Vagina (tissue), 2 donors: ENCODE measurements at regions not wholly inside any gene's neighbourhood (a gene's known extent, or its start where the extent isn't known, plus 50 kb on each side); places are given as distances from the start of the nearest gene placed in this dataset.

Experiments
- DNase-seq, 2 donors: peaks; one replicate each; pipeline ENCODE4 v3.0.0-alpha.2; 2017; ENCODE audit errors: extremely low spot score in 2 of 2
- H3K27ac ChIP-seq: fragments of 200-600 bp; sonication (generic); one replicate; pipeline ENCODE4 v1.5.1; 2019
- H3K27me3 ChIP-seq: fragments of 200-600 bp; sonication (generic); one replicate; pipeline ENCODE4 v1.5.1; 2019
- H3K36me3 ChIP-seq, 2 donors: fragments of 200-600 bp; sonication (generic); one replicate each; pipeline ENCODE4 v1.5.1; 2017 to 2019
- H3K4me1 ChIP-seq: fragments of 200-600 bp; sonication (generic); one replicate; pipeline ENCODE4 v1.5.1; 2019
- H3K4me3 ChIP-seq, 2 donors: fragments of 200-600 bp; sonication (generic); 1 replicate in 1 of 2; 2 replicates in 1 of 2; pipeline ENCODE4 v1.5.1; 2016 to 2019
- H3K9me3 ChIP-seq: fragments of 200-600 bp; sonication (generic); one replicate; pipeline ENCODE4 v1.5.1; 2019
- CTCF ChIP-seq, 3 experiments: fragments of 450-650 bp in 2 of 3; fragments of 200-600 bp in 1 of 3; sonication (generic) in 1 of 3; IDR thresholded peaks; one replicate each; pipeline ENCODE4 v1.5.1; 2017 to 2019; ENCODE audit warnings: antibody characterized with exemption in 3 of 3, mild to moderate bottlenecking in 2 of 3, moderate library complexity in 2 of 3
- POLR2A ChIP-seq, 2 donors: fragments of 450-650 bp; IDR thresholded peaks; one replicate each; pipeline ENCODE4 v1.6.1; 2017; ENCODE audit warnings: antibody characterized with exemption in 2 of 2, mild to moderate bottlenecking in 2 of 2, moderate library complexity in 2 of 2
- POLR2AphosphoS5 ChIP-seq, 2 donors: sonication (generic); formaldehyde crosslinking; IDR thresholded peaks; one replicate each; pipeline ENCODE4 v1.9.0; 2017; ENCODE audit warnings: antibody characterized with exemption in 2 of 2, mild to moderate bottlenecking in 2 of 2, low read depth in 1 of 2; ENCODE audit not compliant: insufficient read depth in 1 of 2
- intact Hi-C: fragments of 100-400 bp; cut with DNase I; formaldehyde crosslinking; loops from one replicate; pipeline ENCODE4 v1.15.1; 2023

- Histone ChIP-seq H3K27me3 (no peaks in the 10 kb centered on the region), H3K36me3 (no peaks in the 10 kb centered on the region), H3K9me3 (no peaks in the 10 kb centered on the region), H3K27ac (no peak overlapping the region), H3K4me3 (no peak overlapping the region), H3K4me1 (no peaks in the 10 kb centered on the region)
- TF ChIP-seq CTCF (IDR thresholded peaks at IDR 0.05) (no peak), POLR2AphosphoS5 (IDR thresholded peaks at IDR 0.05; ENCODE audit: insufficient read depth in 1 of 2, low read depth in 1 of 2) (no peak), POLR2A (IDR thresholded peaks at IDR 0.05) (no peak)
- intact Hi-C loops = no loop called here
- DNase-seq = no peak
Observed at GRCh38 chr2:204343685-204344084, 201.6 kb upstream of the PARD3B start.

- H3K27me3 ChIP-seq = no peaks in the 10 kb centered on the region
- TF ChIP-seq CTCF (IDR thresholded peaks at IDR 0.05) = no peak
- no peak for TF ChIP-seq POLR2AphosphoS5 (IDR thresholded peaks at IDR 0.05; ENCODE audit: insufficient read depth in 1 of 2, low read depth in 1 of 2)
- TF ChIP-seq POLR2A (IDR thresholded peaks at IDR 0.05) = no peak
- no peak overlapping the region for H3K4me3 ChIP-seq
- H3K36me3 ChIP-seq = no peaks in the 10 kb centered on the region
- no peak for DNase-seq
- H3K27ac ChIP-seq = no peak overlapping the region
- H3K9me3 ChIP-seq = no peaks in the 10 kb centered on the region
- H3K4me1 ChIP-seq = no peaks in the 10 kb centered on the region
- intact Hi-C loops = no loop called here
Observed at GRCh38 chr2:204344119-204344518, 201.2 kb upstream of the PARD3B start.

GRCh38 chr2:204346906-204347305, 198.4 kb upstream of the PARD3B start:
- DNase-seq = no peak
- H3K27me3 ChIP-seq = no peaks in the 10 kb centered on the region
- TF ChIP-seq POLR2AphosphoS5 (IDR thresholded peaks at IDR 0.05; ENCODE audit: insufficient read depth in 1 of 2, low read depth in 1 of 2) (no peak), POLR2A (IDR thresholded peaks at IDR 0.05) (no peak), CTCF (IDR thresholded peaks at IDR 0.05) (no peak)
- no peaks in the 10 kb centered on the region for H3K9me3 ChIP-seq
- H3K36me3 ChIP-seq = no peaks in the 10 kb centered on the region
- intact Hi-C loops = no loop called here
- H3K4me1 ChIP-seq = no peaks in the 10 kb centered on the region
- no peak overlapping the region for H3K4me3 ChIP-seq
- H3K27ac ChIP-seq = no peak overlapping the region

- DNase-seq = no peak
- TF ChIP-seq POLR2AphosphoS5 (IDR thresholded peaks at IDR 0.05; ENCODE audit: insufficient read depth in 1 of 2, low read depth in 1 of 2) = no peak
- no peak for TF ChIP-seq POLR2A (IDR thresholded peaks at IDR 0.05)
- TF ChIP-seq CTCF (IDR thresholded peaks at IDR 0.05) = no peak
- intact Hi-C loops = no loop called here
Observed at GRCh38 chr2:204353823-204354222, 191.5 kb upstream of the PARD3B start.

GRCh38 chr2:204354442-204354856, 190.8 kb upstream of the PARD3B start:
- H3K27ac ChIP-seq = no peak overlapping the region
- no peaks in the 10 kb centered on the region for H3K4me1 ChIP-seq
- H3K36me3 ChIP-seq = no peaks in the 10 kb centered on the region
- intact Hi-C loops = no loop called here
- TF ChIP-seq POLR2A (IDR thresholded peaks at IDR 0.05) (no peak), POLR2AphosphoS5 (IDR thresholded peaks at IDR 0.05; ENCODE audit: insufficient read depth in 1 of 2, low read depth in 1 of 2) (no peak), CTCF (IDR thresholded peaks at IDR 0.05) (no peak)
- H3K27me3 ChIP-seq = no peaks in the 10 kb centered on the region
- H3K9me3 ChIP-seq = no peaks in the 10 kb centered on the region
- H3K4me3 ChIP-seq = no peak overlapping the region
- no peak for DNase-seq

More at GRCh38 chr2:204353823-204354222, 191.5 kb upstream of the PARD3B start:
- Histone ChIP-seq H3K27ac (no peak overlapping the region), H3K36me3 (no peaks in the 10 kb centered on the region), H3K9me3 (no peaks in the 10 kb centered on the region), H3K27me3 (no peaks in the 10 kb centered on the region), H3K4me1 (no peaks in the 10 kb centered on the region), H3K4me3 (no peak overlapping the region)
